Glutamatergic neuron (in vitro differentiated cells): ENCODE measurements at regions not wholly inside any gene's neighbourhood (a gene's known extent, or its start where the extent isn't known, plus 50 kb on each side); places are given as distances from the start of the nearest gene placed in this dataset.

Source experiments
- DNase-seq: peaks from one replicate; pipeline ENCODE4 v3.0.0; 2022
- H3K27ac Mint-ChIP-seq: one replicate; pipeline ENCODE4 v1.8.0; 2020; ENCODE audit warnings: mild to moderate bottlenecking, mixed read lengths, inconsistent platforms; ENCODE audit not compliant: unreplicated experiment
- H3K27me3 Mint-ChIP-seq: one replicate; pipeline ENCODE4 v1.8.0; 2020; ENCODE audit warnings: mild to moderate bottlenecking, moderate library complexity, mixed read lengths, inconsistent platforms; ENCODE audit not compliant: unreplicated experiment
- H3K36me3 Mint-ChIP-seq: one replicate; pipeline ENCODE4 v1.8.0; 2020; ENCODE audit warnings: mild to moderate bottlenecking, mixed read lengths, inconsistent platforms; ENCODE audit not compliant: unreplicated experiment
- H3K4me1 Mint-ChIP-seq: one replicate; pipeline ENCODE4 v1.8.0; 2020; ENCODE audit warnings: mild to moderate bottlenecking, low read depth, mixed read lengths, inconsistent platforms; ENCODE audit not compliant: unreplicated experiment
- H3K4me3 Mint-ChIP-seq: one replicate; pipeline ENCODE4 v1.8.0; 2020; ENCODE audit warnings: mild to moderate bottlenecking, mixed read lengths, inconsistent platforms; ENCODE audit not compliant: unreplicated experiment
- H3K9me3 Mint-ChIP-seq: one replicate; pipeline ENCODE4 v1.8.0; 2020; ENCODE audit warnings: mild to moderate bottlenecking, moderate library complexity, mixed read lengths, inconsistent platforms; ENCODE audit not compliant: unreplicated experiment
- CTCF ChIP-seq: fragments of 200-600 bp; sonication (generic); IDR thresholded peaks from one replicate; pipeline ENCODE4 v1.5.0; 2021; ENCODE audit not compliant: partially characterized antibody, unreplicated experiment

- Mint-ChIP-seq H3K4me1 (no peaks in the 10 kb centered on the region), H3K27me3 (no peaks in the 10 kb centered on the region), H3K4me3 (no peak overlapping the region), H3K27ac (no peak overlapping the region), H3K9me3 (peaks cover 3% of the 10 kb centered on the region), H3K36me3 (peaks cover 13% of the 10 kb centered on the region)
- no peak for DNase-seq
- TF ChIP-seq CTCF: no peak
Measured at GRCh38 chr6:112613410-112613809, 266.3 kb downstream of the RFPL4B start.

- Mint-ChIP-seq H3K4me3 (no peak overlapping the region), H3K27me3 (no peaks in the 10 kb centered on the region), H3K36me3 (no peaks in the 10 kb centered on the region), H3K9me3 (no peaks in the 10 kb centered on the region), H3K4me1 (no peaks in the 10 kb centered on the region), H3K27ac (no peak overlapping the region)
- DNase-seq: peak; percentile 26
- TF ChIP-seq CTCF: no peak
Measured at GRCh38 chr6:112618849-112619248, 271.7 kb downstream of the RFPL4B start.

- Mint-ChIP-seq H3K27ac (no peak overlapping the region), H3K4me1 (no peaks in the 10 kb centered on the region), H3K4me3 (no peak overlapping the region), H3K36me3 (no peaks in the 10 kb centered on the region), H3K27me3 (no peaks in the 10 kb centered on the region), H3K9me3 (no peaks in the 10 kb centered on the region)
- TF ChIP-seq CTCF: no peak
- DNase-seq: no peak
Measured at GRCh38 chr6:112620812-112621569, 273.9 kb downstream of the RFPL4B start.

- Mint-ChIP-seq H3K27ac (no peak overlapping the region), H3K27me3 (no peaks in the 10 kb centered on the region), H3K4me3 (no peak overlapping the region), H3K9me3 (no peaks in the 10 kb centered on the region), H3K4me1 (peaks cover 2% of the 10 kb centered on the region), H3K36me3 (no peaks in the 10 kb centered on the region)
- no peak for TF ChIP-seq CTCF
- DNase-seq: no peak
Measured at GRCh38 chr6:112622036-112622435, 274.9 kb downstream of the RFPL4B start.

- H3K27me3 Mint-ChIP-seq: no peaks in the 10 kb centered on the region
- no peak for DNase-seq
- H3K36me3 Mint-ChIP-seq: no peaks in the 10 kb centered on the region
- no peak overlapping the region for H3K4me3 Mint-ChIP-seq
- H3K4me1 Mint-ChIP-seq: peaks cover 2% of the 10 kb centered on the region
- no peak for TF ChIP-seq CTCF
- H3K27ac Mint-ChIP-seq: no peak overlapping the region
- no peaks in the 10 kb centered on the region for H3K9me3 Mint-ChIP-seq
Measured at GRCh38 chr6:112626468-112627082, 279.4 kb downstream of the RFPL4B start.
